ENCODE measurements at regions not wholly inside any gene's neighbourhood (a gene's known extent, or its start where the extent isn't known, plus 50 kb on each side); places are given as distances from the start of the nearest gene placed in this dataset.

GRCh38 chr20:24208652-24209051 lies 220.1 kb upstream of the GGTLC1 start:
- ChIA-PET CTCF (interaction anchor here (0.7 kb wide), 2 partner anchors 25 to 326 kb away, joined by 5 to 7 read pairs; no protein-coding TSS in a partner anchor), POLR2A (ENCODE audit: low non-redundant PET) (no interaction called here)
- Histone ChIP-seq H3K9me3 (ENCODE audit: low read depth, low read length, poor library complexity, severe bottlenecking) (no peaks in the 10 kb centered on the region), H3K27ac (ENCODE audit: low read depth, low read length, poor library complexity, severe bottlenecking) (no peak overlapping the region), H3K4me3 (ENCODE audit: low read depth, low read length, poor library complexity, severe bottlenecking) (no peak overlapping the region), H3K4me1 (ENCODE audit: insufficient read depth, low read length, poor library complexity, severe bottlenecking) (no peaks in the 10 kb centered on the region), H3K36me3 (ENCODE audit: insufficient read depth, low read length, poor library complexity, severe bottlenecking) (no peaks in the 10 kb centered on the region), H3K27me3 (replicated peaks; ENCODE audit: insufficient read depth, low read depth, low read length, poor library complexity) (no peaks in the 10 kb centered on the region)
- peak; percentile 41 for DNase-seq (ENCODE audit: low spot score)
- no TSS peak for BruUV-seq (replicated peaks)
- TF ChIP-seq, protein P1, sequence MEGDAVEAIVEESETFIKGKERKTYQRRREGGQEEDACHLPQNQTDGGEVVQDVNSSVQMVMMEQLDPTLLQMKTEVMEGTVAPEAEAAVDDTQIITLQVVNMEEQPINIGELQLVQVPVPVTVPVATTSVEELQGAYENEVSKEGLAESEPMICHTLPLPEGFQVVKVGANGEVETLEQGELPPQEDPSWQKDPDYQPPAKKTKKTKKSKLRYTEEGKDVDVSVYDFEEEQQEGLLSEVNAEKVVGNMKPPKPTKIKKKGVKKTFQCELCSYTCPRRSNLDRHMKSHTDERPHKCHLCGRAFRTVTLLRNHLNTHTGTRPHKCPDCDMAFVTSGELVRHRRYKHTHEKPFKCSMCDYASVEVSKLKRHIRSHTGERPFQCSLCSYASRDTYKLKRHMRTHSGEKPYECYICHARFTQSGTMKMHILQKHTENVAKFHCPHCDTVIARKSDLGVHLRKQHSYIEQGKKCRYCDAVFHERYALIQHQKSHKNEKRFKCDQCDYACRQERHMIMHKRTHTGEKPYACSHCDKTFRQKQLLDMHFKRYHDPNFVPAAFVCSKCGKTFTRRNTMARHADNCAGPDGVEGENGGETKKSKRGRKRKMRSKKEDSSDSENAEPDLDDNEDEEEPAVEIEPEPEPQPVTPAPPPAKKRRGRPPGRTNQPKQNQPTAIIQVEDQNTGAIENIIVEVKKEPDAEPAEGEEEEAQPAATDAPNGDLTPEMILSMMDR (conservative IDR thresholded peaks at IDR 0.05; ENCODE audit: low read depth, low read length): peak; percentile 48
- no peak for TF ChIP-seq EZH2 (IDR thresholded peaks at IDR 0.05; ENCODE audit: borderline replicate concordance, low read depth, low read length, poor library complexity, severe bottlenecking)
- intact Hi-C loops (cut with micrococcal nuclease; ENCODE audit: unreplicated experiment): no loop called here

- intact Hi-C loops (cut with micrococcal nuclease; ENCODE audit: unreplicated experiment): no loop called here
- POLR2A ChIA-PET (ENCODE audit: low non-redundant PET): no interaction called here
- H3K4me1 ChIP-seq (ENCODE audit: insufficient read depth, low read length, poor library complexity, severe bottlenecking): no peaks in the 10 kb centered on the region
- TF ChIP-seq EZH2 (IDR thresholded peaks at IDR 0.05; ENCODE audit: borderline replicate concordance, low read depth, low read length, poor library complexity, severe bottlenecking): no peak
- TF ChIP-seq, protein P1 (conservative IDR thresholded peaks at IDR 0.05; ENCODE audit: low read depth, low read length): no peak
- H3K27me3 ChIP-seq (replicated peaks; ENCODE audit: insufficient read depth, low read depth, low read length, poor library complexity): no peaks in the 10 kb centered on the region
- H3K27ac ChIP-seq (ENCODE audit: low read depth, low read length, poor library complexity, severe bottlenecking): no peak overlapping the region
- CTCF ChIA-PET: no interaction called here
- no TSS peak for BruUV-seq (replicated peaks)
- no peak for DNase-seq (ENCODE audit: low spot score)
- no peak overlapping the region for H3K4me3 ChIP-seq (ENCODE audit: low read depth, low read length, poor library complexity, severe bottlenecking)
- no peaks in the 10 kb centered on the region for H3K9me3 ChIP-seq (ENCODE audit: low read depth, low read length, poor library complexity, severe bottlenecking)
- H3K36me3 ChIP-seq (ENCODE audit: insufficient read depth, low read length, poor library complexity, severe bottlenecking): no peaks in the 10 kb centered on the region
Observed at GRCh38 chr20:24207803-24208300, 219.3 kb upstream of the GGTLC1 start.

DNA sequence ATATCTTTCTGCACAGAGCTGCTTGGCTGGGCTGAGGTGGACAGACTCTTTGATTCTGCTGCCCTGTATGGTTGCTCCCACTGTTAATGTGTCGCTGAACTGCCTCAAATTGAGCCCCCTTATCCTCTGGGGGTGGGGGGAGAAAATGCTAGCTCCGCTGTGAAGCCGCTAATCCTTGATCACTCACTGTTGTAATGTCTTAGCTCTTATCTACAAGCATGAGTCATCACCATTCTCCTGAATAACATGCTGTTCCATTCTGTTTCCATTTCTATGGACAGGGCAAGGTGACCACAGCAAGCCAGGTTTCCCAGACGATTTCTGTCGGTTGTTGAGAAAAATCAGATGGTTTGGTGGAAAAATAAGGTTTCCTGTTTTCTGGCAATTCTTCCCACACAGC lies 218.4 kb upstream of the GGTLC1 start:
- H3K36me3 ChIP-seq (ENCODE audit: insufficient read depth, low read length, poor library complexity, severe bottlenecking): no peaks in the 10 kb centered on the region
- BruUV-seq (replicated peaks): no TSS peak
- no peak overlapping the region for H3K27ac ChIP-seq (ENCODE audit: low read depth, low read length, poor library complexity, severe bottlenecking)
- ChIA-PET POLR2A (ENCODE audit: low non-redundant PET) (no interaction called here), CTCF (no interaction called here)
- no peak for DNase-seq (ENCODE audit: low spot score)
- no peaks in the 10 kb centered on the region for H3K27me3 ChIP-seq (replicated peaks; ENCODE audit: insufficient read depth, low read depth, low read length, poor library complexity)
- H3K4me3 ChIP-seq (ENCODE audit: low read depth, low read length, poor library complexity, severe bottlenecking): no peak overlapping the region
- TF ChIP-seq EZH2 (IDR thresholded peaks at IDR 0.05; ENCODE audit: borderline replicate concordance, low read depth, low read length, poor library complexity, severe bottlenecking): no peak
- TF ChIP-seq, protein P1 (conservative IDR thresholded peaks at IDR 0.05; ENCODE audit: low read depth, low read length): no peak
- H3K9me3 ChIP-seq (ENCODE audit: low read depth, low read length, poor library complexity, severe bottlenecking): no peaks in the 10 kb centered on the region
- no peaks in the 10 kb centered on the region for H3K4me1 ChIP-seq (ENCODE audit: insufficient read depth, low read length, poor library complexity, severe bottlenecking)
- intact Hi-C loops (cut with micrococcal nuclease; ENCODE audit: unreplicated experiment): no loop called here

Data from A673 (cell line).